OCI-LY7 (cell line): ENCODE measurements at regions not wholly inside any gene's neighbourhood (a gene's known extent, or its start where the extent isn't known, plus 50 kb on each side); places are given as distances from the start of the nearest gene placed in this dataset.

Experiments
- BruUV-seq: library from RNA; stranded (reverse); fragments of 400-500 nt; replicated peaks from 2 replicates; lab custom pipeline; 2021; lab: Mats Ljungman, UMichigan
- CTCF ChIA-PET: fragments of 300-600 bp; sonication (Branson Sonifier 250); formaldehyde crosslinking; loops from one replicate; lab custom pipeline; 2022; ENCODE audit warnings: antibody characterized with exemption; ENCODE audit not compliant: unreplicated experiment; lab: Charles Lee
- POLR2A ChIA-PET: fragments of 300-600 bp; sonication (Branson Sonifier 250); formaldehyde crosslinking; loops from one replicate; lab custom pipeline; 2022; ENCODE audit warnings: antibody characterized with exemption; lab: Charles Lee
- DNase-seq: peaks from one replicate; pipeline ENCODE4 v3.0.0-alpha.2; 2015; ENCODE audit warnings: low spot score
- H2AFZ ChIP-seq: fragments of 200-600 bp; sonication (generic), shearing (Covaris generic); 2 replicates; pipeline ENCODE4 v1.6.1; 2014; ENCODE audit warnings: mild to moderate bottlenecking, antibody characterized with exemption, low read length, moderate library complexity
- H3K27ac ChIP-seq: fragments of 200-600 bp; sonication (generic); 2 replicates; pipeline ENCODE4 v1.5.1; 2014; ENCODE audit warnings: mixed run types, low read depth, mild to moderate bottlenecking, moderate library complexity, low read length, inconsistent platforms; ENCODE audit not compliant: poor library complexity, severe bottlenecking
- H3K36me3 ChIP-seq: fragments of 200-600 bp; sonication (generic); 2 replicates; pipeline ENCODE4 v1.6.1; 2014; ENCODE audit warnings: mild to moderate bottlenecking, antibody characterized with exemption, low read length, moderate library complexity, mixed read lengths; ENCODE audit not compliant: insufficient read depth
- H3K4me1 ChIP-seq: fragments of 200-600 bp; sonication (generic); 2 replicates; pipeline ENCODE4 v1.5.1; 2014; ENCODE audit warnings: mild to moderate bottlenecking, low read length; ENCODE audit not compliant: insufficient read depth, poor library complexity, severe bottlenecking
- H3K4me2 ChIP-seq: fragments of 200-600 bp; sonication (generic); 2 replicates; pipeline ENCODE4 v1.6.1; 2014; ENCODE audit warnings: mild to moderate bottlenecking, low read length
- H3K4me3 ChIP-seq: fragments of 200-600 bp; sonication (generic); 2 replicates; pipeline ENCODE4 v1.5.1; 2014; ENCODE audit warnings: mild to moderate bottlenecking, low read depth, low read length; ENCODE audit not compliant: poor library complexity, severe bottlenecking
- H3K79me2 ChIP-seq: fragments of 200-600 bp; sonication (generic); 2 replicates; pipeline ENCODE4 v1.6.1; 2016; ENCODE audit warnings: low read depth, mild to moderate bottlenecking, low read length, moderate library complexity, mixed read lengths; ENCODE audit not compliant: insufficient read depth
- H3K9me2 ChIP-seq: fragments of 200-600 bp; sonication (generic); 2 replicates; pipeline ENCODE4 v1.6.1; 2016; ENCODE audit warnings: mild to moderate bottlenecking, low read length, mixed read lengths; ENCODE audit not compliant: insufficient read depth
- H3K9me3 ChIP-seq: fragments of 200-600 bp; sonication (generic); 2 replicates; pipeline ENCODE4 v1.6.1; 2014; ENCODE audit warnings: mild to moderate bottlenecking, mixed run types, low read length, mixed read lengths
- H4K20me1 ChIP-seq: fragments of 200-600 bp; sonication (generic); 2 replicates; pipeline ENCODE4 v1.6.1; 2014; ENCODE audit warnings: mild to moderate bottlenecking, antibody characterized with exemption, low read length, moderate library complexity, mixed read lengths; ENCODE audit not compliant: insufficient read depth
- EZH2phosphoT487 ChIP-seq: fragments of 200-600 bp; sonication (generic); IDR thresholded peaks from 2 replicates; pipeline ENCODE4 v1.6.1; 2018; ENCODE audit warnings: low read depth, borderline replicate concordance, mild to moderate bottlenecking, mixed run types, antibody characterized with exemption, low read length, moderate library complexity, mixed read lengths
- intact Hi-C: fragments of 100-400 bp; cut with micrococcal nuclease; formaldehyde crosslinking; loops from one replicate; pipeline ENCODE4 v1.10.0; 2022; ENCODE audit not compliant: unreplicated experiment
- TF ChIP-seq, protein P1 (sequence below): fragments of 200-600 bp; sonication (generic); conservative IDR thresholded peaks from 2 replicates; pipeline ENCODE4 v1.5.1; 2014; ENCODE audit warnings: mild to moderate bottlenecking, antibody characterized with exemption, low read length, moderate library complexity, mixed read lengths

DNA sequence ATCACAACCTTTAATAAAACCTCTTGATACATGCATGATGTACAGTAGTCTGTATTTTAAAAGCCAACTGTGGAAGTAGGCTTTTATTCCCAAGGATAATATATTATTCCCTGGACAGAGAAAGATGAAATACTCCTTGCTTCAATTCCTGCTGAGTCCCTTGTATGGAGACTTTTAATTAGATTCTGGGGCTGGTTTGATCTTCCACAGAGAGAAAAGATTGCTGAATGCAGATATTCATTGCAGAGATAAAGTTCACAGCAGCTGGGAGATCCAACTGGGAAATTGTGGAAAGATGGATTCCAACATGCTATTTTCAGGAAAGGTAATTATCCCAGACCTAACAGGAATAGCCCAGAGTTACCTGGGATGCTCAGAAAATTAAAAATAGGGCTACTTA, 607.0 kb upstream of the HS6ST1 start:
- H3K4me2 ChIP-seq = no peak overlapping the region
- POLR2A ChIA-PET = no interaction called here

GRCh38 chr2:128930101-128930500, 611.4 kb upstream of the HS6ST1 start:
- no peaks in the 10 kb centered on the region for H3K79me2 ChIP-seq
- no peak overlapping the region for H2AFZ ChIP-seq
- no peaks in the 10 kb centered on the region for H3K36me3 ChIP-seq
- H3K9me2 ChIP-seq = no peaks in the 10 kb centered on the region
- H3K4me3 ChIP-seq = no peak overlapping the region
- CTCF ChIA-PET = no interaction called here
- BruUV-seq = no TSS peak
- TF ChIP-seq, protein P1, sequence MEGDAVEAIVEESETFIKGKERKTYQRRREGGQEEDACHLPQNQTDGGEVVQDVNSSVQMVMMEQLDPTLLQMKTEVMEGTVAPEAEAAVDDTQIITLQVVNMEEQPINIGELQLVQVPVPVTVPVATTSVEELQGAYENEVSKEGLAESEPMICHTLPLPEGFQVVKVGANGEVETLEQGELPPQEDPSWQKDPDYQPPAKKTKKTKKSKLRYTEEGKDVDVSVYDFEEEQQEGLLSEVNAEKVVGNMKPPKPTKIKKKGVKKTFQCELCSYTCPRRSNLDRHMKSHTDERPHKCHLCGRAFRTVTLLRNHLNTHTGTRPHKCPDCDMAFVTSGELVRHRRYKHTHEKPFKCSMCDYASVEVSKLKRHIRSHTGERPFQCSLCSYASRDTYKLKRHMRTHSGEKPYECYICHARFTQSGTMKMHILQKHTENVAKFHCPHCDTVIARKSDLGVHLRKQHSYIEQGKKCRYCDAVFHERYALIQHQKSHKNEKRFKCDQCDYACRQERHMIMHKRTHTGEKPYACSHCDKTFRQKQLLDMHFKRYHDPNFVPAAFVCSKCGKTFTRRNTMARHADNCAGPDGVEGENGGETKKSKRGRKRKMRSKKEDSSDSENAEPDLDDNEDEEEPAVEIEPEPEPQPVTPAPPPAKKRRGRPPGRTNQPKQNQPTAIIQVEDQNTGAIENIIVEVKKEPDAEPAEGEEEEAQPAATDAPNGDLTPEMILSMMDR = no peak
- H3K27ac ChIP-seq = no peak overlapping the region
- DNase-seq = no peak
- no peaks in the 10 kb centered on the region for H3K9me3 ChIP-seq
- H3K4me2 ChIP-seq = no peak overlapping the region
- POLR2A ChIA-PET = no interaction called here
- no peaks in the 10 kb centered on the region for H3K4me1 ChIP-seq
- no peaks in the 10 kb centered on the region for H4K20me1 ChIP-seq
- intact Hi-C loops = no loop called here

More for the DNA sequence above, 607.0 kb upstream of the HS6ST1 start:
- intact Hi-C loops = no loop called here
- no peaks in the 10 kb centered on the region for H4K20me1 ChIP-seq
- no peak overlapping the region for H3K4me3 ChIP-seq
- no peak for TF ChIP-seq EZH2phosphoT487
- TF ChIP-seq, protein P1 = no peak
- no peaks in the 10 kb centered on the region for H3K9me3 ChIP-seq
- BruUV-seq = no TSS peak
- no peak for DNase-seq
- CTCF ChIA-PET = no interaction called here
- H2AFZ ChIP-seq = no peak overlapping the region
- no peaks in the 10 kb centered on the region for H3K9me2 ChIP-seq
- no peaks in the 10 kb centered on the region for H3K36me3 ChIP-seq
- H3K79me2 ChIP-seq = no peaks in the 10 kb centered on the region
- H3K4me1 ChIP-seq = no peaks in the 10 kb centered on the region
- H3K27ac ChIP-seq = no peak overlapping the region

DNA sequence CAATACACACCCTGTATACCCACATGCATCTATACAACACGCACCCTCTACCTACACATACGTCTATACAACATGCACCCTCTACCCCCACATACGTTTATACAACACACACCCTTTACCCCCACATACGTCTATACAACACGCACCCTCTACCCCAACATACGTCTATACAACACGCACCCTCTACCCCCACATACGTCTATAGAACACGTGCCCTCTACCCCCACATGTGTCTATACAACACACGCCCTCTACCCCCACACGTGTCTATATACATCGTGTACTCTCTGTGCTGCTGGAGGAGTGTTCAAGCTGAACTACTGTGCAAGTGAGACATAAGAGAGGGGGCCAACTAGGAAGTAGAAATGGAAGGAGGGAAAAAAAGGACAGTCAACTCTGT, 621.7 kb upstream of the HS6ST1 start:
- Histone ChIP-seq H3K4me3 (no peak overlapping the region), H4K20me1 (no peaks in the 10 kb centered on the region), H3K9me2 (no peaks in the 10 kb centered on the region), H3K36me3 (no peaks in the 10 kb centered on the region), H2AFZ (no peak overlapping the region), H3K9me3 (no peaks in the 10 kb centered on the region), H3K79me2 (no peaks in the 10 kb centered on the region), H3K27ac (no peak overlapping the region), H3K4me2 (no peak overlapping the region), H3K4me1 (no peaks in the 10 kb centered on the region)
- ChIA-PET CTCF (no interaction called here), POLR2A (interaction anchor here (0.7 kb wide), 1 partner anchor 233 kb away, joined by 8 read pairs; no protein-coding TSS in a partner anchor)
- no peak for TF ChIP-seq EZH2phosphoT487
- TF ChIP-seq, protein P1 = no peak
- no peak for DNase-seq
- BruUV-seq = no TSS peak
- intact Hi-C loops = no loop called here
